Keratinocyte (primary cell): ENCODE measurements at regions not wholly inside any gene's neighbourhood (a gene's known extent, or its start where the extent isn't known, plus 50 kb on each side); places are given as distances from the start of the nearest gene placed in this dataset.

Experiments
- DNase-seq: peaks from one replicate; pipeline ENCODE4 v3.0.0-alpha.2; 2011; ENCODE audit warnings: low read depth, missing footprints, low spot score
- FAIRE-seq: peaks from 2 replicates; lab custom pipeline; 2011; peaks lifted over from hg19 to GRCh38; lab: Jason Lieb, UNC
- H2AFZ ChIP-seq: 2 replicates; pipeline ENCODE4 v1.6.0; 2012; ENCODE audit warnings: low read length, control low read depth, inconsistent platforms; ENCODE audit not compliant: control insufficient read depth
- H3K27ac ChIP-seq: 2 replicates; pipeline ENCODE4 v1.5.1; 2011; ENCODE audit warnings: low read length; ENCODE audit not compliant: control insufficient read depth, insufficient read depth
- H3K27me3 ChIP-seq: 3 replicates; pipeline ENCODE4 v1.6.0; 2011; ENCODE audit warnings: low read length; ENCODE audit not compliant: control insufficient read depth, insufficient read depth; ENCODE audit errors: extremely low read depth
- H3K36me3 ChIP-seq, 2 experiments: 2 replicates in 1 of 2; 3 replicates in 1 of 2; pipeline ENCODE4 v1.5.1; 2011; ENCODE audit warnings: low read length in 2 of 2, mild to moderate bottlenecking in 1 of 2; ENCODE audit not compliant: control insufficient read depth in 2 of 2, insufficient read depth in 2 of 2; ENCODE audit errors: extremely low read depth in 1 of 2
- H3K4me1 ChIP-seq: 3 replicates; pipeline ENCODE4 v1.5.1; 2011; ENCODE audit warnings: low read length; ENCODE audit not compliant: control insufficient read depth, insufficient read depth; ENCODE audit errors: extremely low read depth
- H3K4me2 ChIP-seq: 3 replicates; pipeline ENCODE4 v1.6.0; 2011; ENCODE audit warnings: low read depth, low read length; ENCODE audit not compliant: control insufficient read depth, insufficient read depth; ENCODE audit errors: extremely low read depth
- H3K4me3 ChIP-seq, 3 experiments: fragments of 200-600 bp in 1 of 3; sonication (generic) in 1 of 3; 2 replicates in 2 of 3; 3 replicates in 1 of 3; pipeline ENCODE4 v1.5.1; 2011 to 2016; ENCODE audit warnings: low read length in 3 of 3, mild to moderate bottlenecking in 3 of 3, control low read depth in 2 of 3, inconsistent platforms in 1 of 3, low read depth in 1 of 3, mixed read lengths in 1 of 3, mixed run types in 1 of 3, moderate library complexity in 1 of 3; ENCODE audit not compliant: control insufficient read depth in 2 of 3, insufficient read depth in 2 of 3; ENCODE audit errors: extremely low read depth in 1 of 3
- H3K79me2 ChIP-seq: 2 replicates; pipeline ENCODE4 v1.6.0; 2012; ENCODE audit warnings: low read length; ENCODE audit not compliant: control insufficient read depth, insufficient read depth
- H3K9ac ChIP-seq: 3 replicates; pipeline ENCODE4 v1.6.0; 2011; ENCODE audit warnings: low read length; ENCODE audit not compliant: control insufficient read depth, insufficient read depth; ENCODE audit errors: extremely low read depth
- H3K9me1 ChIP-seq: 3 replicates; pipeline ENCODE4 v1.6.0; 2011; ENCODE audit warnings: low read length; ENCODE audit not compliant: control insufficient read depth, insufficient read depth; ENCODE audit errors: extremely low read depth
- H3K9me3 ChIP-seq: 2 replicates; pipeline ENCODE4 v1.5.1; 2012; ENCODE audit warnings: low read depth, low read length; ENCODE audit not compliant: control insufficient read depth
- H4K20me1 ChIP-seq: 3 replicates; pipeline ENCODE4 v1.6.0; 2011; ENCODE audit warnings: low read length; ENCODE audit not compliant: control insufficient read depth, insufficient read depth; ENCODE audit errors: extremely low read depth
- EZH2 ChIP-seq: IDR thresholded peaks from one replicate; pipeline ENCODE4 v1.6.1; 2012; ENCODE audit warnings: inconsistent platforms, mild to moderate bottlenecking, low read length, moderate library complexity
- dilution Hi-C: fragments of 300-500 bp; cut with MboI; formaldehyde crosslinking; loops from one replicate; pipeline ENCODE4 v1.7.0; 2020; ENCODE audit warnings: low sequenced_read_pairs; ENCODE audit not compliant: extremely low pct_ligation_motif_present
- TF ChIP-seq, protein P1 (sequence below), 3 experiments: IDR thresholded peaks in 1 of 3; conservative IDR thresholded peaks in 1 of 3; optimal IDR thresholded peaks in 1 of 3; 2 replicates in 2 of 3; 3 replicates in 1 of 3; pipeline versions ENCODE3 to v1.5.1; 2011; ENCODE audit warnings: low read length in 3 of 3, mild to moderate bottlenecking in 3 of 3, moderate library complexity in 2 of 3, control low read depth in 1 of 3, inconsistent platforms in 1 of 3; ENCODE audit not compliant: insufficient read depth in 2 of 3; ENCODE audit errors: extremely low read depth in 1 of 3

DNA sequence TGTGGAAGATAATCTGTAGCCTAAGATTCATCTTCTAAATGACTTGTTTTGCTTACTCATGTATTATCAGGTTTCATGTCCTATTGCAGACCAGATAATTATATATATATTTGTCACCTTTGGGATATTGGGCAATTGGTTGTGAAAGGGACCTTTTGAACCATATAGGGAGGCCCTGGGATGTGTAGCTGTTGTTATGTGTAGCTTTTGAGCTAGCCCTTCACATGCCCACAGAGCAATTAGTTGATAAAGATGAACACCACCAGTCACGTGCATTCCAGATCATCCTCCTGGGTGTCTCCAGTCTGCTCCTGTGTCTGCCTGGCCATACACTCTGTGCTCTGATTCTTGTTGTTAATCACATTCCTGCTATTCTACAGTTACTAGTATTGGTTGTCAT lies 431.2 kb upstream of the FBXO33 start:
- H2AFZ ChIP-seq, result no peak overlapping the region
- H3K27me3 ChIP-seq, result no peaks in the 10 kb centered on the region
- H3K36me3 ChIP-seq, result no peaks in the 10 kb centered on the region
- no peak overlapping the region for H3K27ac ChIP-seq
- DNase-seq (no peak), FAIRE-seq (no peak)
- H3K79me2 ChIP-seq, result no peaks in the 10 kb centered on the region
- dilution Hi-C loops, result no loop called here
- no peak overlapping the region for H3K4me2 ChIP-seq
- no peak for TF ChIP-seq EZH2
- TF ChIP-seq, protein P1, sequence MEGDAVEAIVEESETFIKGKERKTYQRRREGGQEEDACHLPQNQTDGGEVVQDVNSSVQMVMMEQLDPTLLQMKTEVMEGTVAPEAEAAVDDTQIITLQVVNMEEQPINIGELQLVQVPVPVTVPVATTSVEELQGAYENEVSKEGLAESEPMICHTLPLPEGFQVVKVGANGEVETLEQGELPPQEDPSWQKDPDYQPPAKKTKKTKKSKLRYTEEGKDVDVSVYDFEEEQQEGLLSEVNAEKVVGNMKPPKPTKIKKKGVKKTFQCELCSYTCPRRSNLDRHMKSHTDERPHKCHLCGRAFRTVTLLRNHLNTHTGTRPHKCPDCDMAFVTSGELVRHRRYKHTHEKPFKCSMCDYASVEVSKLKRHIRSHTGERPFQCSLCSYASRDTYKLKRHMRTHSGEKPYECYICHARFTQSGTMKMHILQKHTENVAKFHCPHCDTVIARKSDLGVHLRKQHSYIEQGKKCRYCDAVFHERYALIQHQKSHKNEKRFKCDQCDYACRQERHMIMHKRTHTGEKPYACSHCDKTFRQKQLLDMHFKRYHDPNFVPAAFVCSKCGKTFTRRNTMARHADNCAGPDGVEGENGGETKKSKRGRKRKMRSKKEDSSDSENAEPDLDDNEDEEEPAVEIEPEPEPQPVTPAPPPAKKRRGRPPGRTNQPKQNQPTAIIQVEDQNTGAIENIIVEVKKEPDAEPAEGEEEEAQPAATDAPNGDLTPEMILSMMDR (optimal IDR thresholded peaks at IDR 0.05 in 1 of 3, IDR thresholded peaks at IDR 0.05 in 1 of 3, conservative IDR thresholded peaks at IDR 0.05 in 1 of 3; ENCODE audit: extremely low read depth in 1 of 3, insufficient read depth in 2 of 3, low read length in 3 of 3), result no peak
- H3K9ac ChIP-seq, result no peak overlapping the region
- H3K4me3 ChIP-seq, result no peak overlapping the region
- no peaks in the 10 kb centered on the region for H4K20me1 ChIP-seq
- H3K9me1 ChIP-seq, result no peaks in the 10 kb centered on the region
- peaks cover 2% of the 10 kb centered on the region for H3K9me3 ChIP-seq
- no peaks in the 10 kb centered on the region for H3K4me1 ChIP-seq

DNA sequence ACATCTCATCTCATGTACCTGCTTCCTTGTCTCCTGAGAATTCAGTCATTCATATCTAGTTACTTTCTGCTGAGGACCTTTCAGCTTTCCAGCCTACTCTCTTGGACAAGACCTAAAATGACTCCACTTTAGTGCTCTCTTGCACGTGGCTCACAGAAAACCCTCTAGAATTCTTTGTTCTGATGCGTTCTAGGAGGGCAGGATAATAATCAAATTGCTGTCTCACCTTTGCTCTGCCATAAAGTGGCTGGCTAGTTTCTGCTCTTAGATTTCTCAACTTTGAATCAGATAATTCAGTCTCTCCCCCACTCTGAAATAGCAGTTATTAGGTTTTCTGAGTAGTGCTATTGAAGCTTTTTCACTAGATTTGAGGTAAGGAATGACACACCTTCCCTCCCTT lies 429.5 kb upstream of the FBXO33 start:
- Histone ChIP-seq H2AFZ (no peak overlapping the region), H3K36me3 (no peaks in the 10 kb centered on the region), H3K9me1 (no peaks in the 10 kb centered on the region), H3K4me3 (no peak overlapping the region), H3K4me2 (no peak overlapping the region), H3K79me2 (no peaks in the 10 kb centered on the region), H3K9me3 (peaks cover 2% of the 10 kb centered on the region), H3K27ac (no peak overlapping the region), H3K27me3 (no peaks in the 10 kb centered on the region), H3K9ac (no peak overlapping the region), H4K20me1 (no peaks in the 10 kb centered on the region), H3K4me1 (no peaks in the 10 kb centered on the region)
- dilution Hi-C loops, result no loop called here
- FAIRE-seq (no peak), DNase-seq (no peak)
- TF ChIP-seq EZH2, result no peak
- TF ChIP-seq, protein P1 (optimal IDR thresholded peaks at IDR 0.05 in 1 of 3, IDR thresholded peaks at IDR 0.05 in 1 of 3, conservative IDR thresholded peaks at IDR 0.05 in 1 of 3; ENCODE audit: extremely low read depth in 1 of 3, insufficient read depth in 2 of 3, low read length in 3 of 3), result no peak
